Natural killer cell (primary cell): ENCODE measurements at regions not wholly inside any gene's neighbourhood (a gene's known extent, or its start where the extent isn't known, plus 50 kb on each side); places are given as distances from the start of the nearest gene placed in this dataset.

ENCODE experiments used
- ATAC-seq, 3 donors: fragments of 150-1000 bp in 2 of 3; fragments of 200-7000 bp in 1 of 3; cut with Tn5 transposase; 1 replicate in 1 of 3; 2 replicates in 2 of 3; pipeline ENCODE4 v1.10.0; 2021; ENCODE audit warnings: mild to moderate bottlenecking in 2 of 3, moderate library complexity in 2 of 3
- DNase-seq, 2 donors: peaks; one replicate each; pipeline versions ENCODE4 v3.0.0 to v3.0.0-alpha.2; 2013 to 2021; ENCODE audit warnings: mixed read lengths in 1 of 2
- H3K27ac ChIP-seq: one replicate; pipeline ENCODE4 v1.5.1; 2013; ENCODE audit warnings: mild to moderate bottlenecking, low read length
- H3K27me3 ChIP-seq: one replicate; pipeline ENCODE4 v1.6.1; 2013; ENCODE audit warnings: low read length; ENCODE audit not compliant: control insufficient read depth, insufficient read depth
- H3K36me3 ChIP-seq: one replicate; pipeline ENCODE4 v1.6.1; 2013; ENCODE audit warnings: low read length; ENCODE audit not compliant: control insufficient read depth, insufficient read depth
- H3K4me1 ChIP-seq: one replicate; pipeline ENCODE4 v1.6.1; 2013; ENCODE audit warnings: low read length; ENCODE audit not compliant: control insufficient read depth, insufficient read depth
- H3K4me3 ChIP-seq: one replicate; pipeline ENCODE4 v1.5.1; 2013; ENCODE audit warnings: low read length
- H3K9me3 ChIP-seq: one replicate; pipeline ENCODE4 v1.6.1; 2013; ENCODE audit warnings: low read length; ENCODE audit not compliant: control insufficient read depth, insufficient read depth
- H3K27ac Mint-ChIP-seq, 2 donors: one replicate each; pipeline ENCODE4 v1.8.0; 2022; ENCODE audit warnings: mild to moderate bottlenecking in 2 of 2, mixed read lengths in 2 of 2, moderate library complexity in 1 of 2
- H3K27me3 Mint-ChIP-seq, 2 donors: one replicate each; pipeline ENCODE4 v1.8.0; 2022; ENCODE audit warnings: low read depth in 2 of 2, mixed read lengths in 2 of 2
- H3K36me3 Mint-ChIP-seq: one replicate; pipeline ENCODE4 v1.8.0; 2022; ENCODE audit warnings: mixed read lengths
- H3K4me1 Mint-ChIP-seq, 2 donors: one replicate each; pipeline ENCODE4 v1.8.0; 2022; ENCODE audit warnings: mixed read lengths in 2 of 2
- H3K4me3 Mint-ChIP-seq: one replicate; pipeline ENCODE4 v1.8.0; 2022; ENCODE audit warnings: mild to moderate bottlenecking, moderate library complexity, mixed read lengths
- H3K9me3 Mint-ChIP-seq, 2 donors: one replicate each; pipeline ENCODE4 v1.8.0; 2022; ENCODE audit warnings: mixed read lengths in 2 of 2
- CTCF ChIP-seq: fragments of 200-600 bp; IDR thresholded peaks from one replicate; pipeline ENCODE4 v1.8.0; 2022; ENCODE audit warnings: antibody characterized with exemption
- WGBS: methylation state at CpG from one replicate; pipeline ENCODE4 v1.1.7; 2013; ENCODE audit warnings: missing lambda C conversion rate; ENCODE audit not compliant: insufficient coverage; 5-methylcytosine and 5-hydroxymethylcytosine counted together
- intact Hi-C: fragments of 100-400 bp; cut with micrococcal nuclease; formaldehyde crosslinking; loops from one replicate; pipeline ENCODE4 v1.14.2; 2022

DNA sequence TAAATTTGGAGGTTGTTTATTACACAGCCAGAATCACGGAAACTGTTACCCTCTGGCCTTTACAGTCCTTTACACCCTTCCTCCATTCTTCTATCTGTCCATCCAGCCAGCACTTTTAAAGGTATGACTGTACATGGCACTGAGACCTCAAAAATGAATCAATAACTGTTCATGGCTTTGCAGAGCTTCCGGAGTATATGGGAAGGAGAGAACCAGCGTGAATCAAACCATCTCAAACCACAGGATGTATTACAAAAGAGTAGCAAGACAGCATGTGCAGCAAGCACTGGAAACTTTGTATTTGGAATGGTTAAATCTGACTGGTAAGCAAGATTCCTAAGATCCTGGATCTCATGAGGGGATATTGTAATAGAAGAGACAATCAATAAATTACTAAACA lies 228.5 kb upstream of the CASK start:
- 100% methylated on average over 1 of the region's 3 CpGs for WGBS
- Histone ChIP-seq H3K4me1 (no peaks in the 10 kb centered on the region), H3K9me3 (no peaks in the 10 kb centered on the region), H3K27ac (no peak overlapping the region), H3K4me3 (no peak overlapping the region), H3K36me3 (no peaks in the 10 kb centered on the region), H3K27me3 (no peaks in the 10 kb centered on the region)
- Mint-ChIP-seq H3K36me3 (no peaks in the 10 kb centered on the region), H3K4me1 (no peaks in the 10 kb centered on the region), H3K4me3 (no peak overlapping the region), H3K9me3 (no peaks in the 10 kb centered on the region), H3K27ac (no peak overlapping the region), H3K27me3 (no peaks in the 10 kb centered on the region)
- DNase-seq (no peak), ATAC-seq (no peak)
- no peak for TF ChIP-seq CTCF
- intact Hi-C loops: no loop called here

DNA sequence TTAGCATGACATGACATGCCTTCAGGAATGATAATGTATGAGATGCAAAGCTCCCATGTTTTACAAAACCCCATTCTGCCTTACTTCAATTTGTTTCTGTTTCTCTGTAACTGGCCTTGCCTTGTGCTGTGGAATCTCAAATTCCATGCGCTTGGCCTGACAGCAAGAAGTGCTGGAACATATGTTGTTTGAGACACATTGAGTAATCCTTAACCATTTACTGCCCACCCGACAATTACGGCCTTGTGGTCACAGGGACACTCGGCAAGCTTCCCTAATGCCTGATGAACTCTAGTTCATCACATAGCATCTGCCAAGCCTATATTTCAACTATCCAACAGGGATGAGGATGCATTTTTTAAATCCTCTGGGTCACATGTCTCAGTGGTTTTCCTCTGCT lies 226.4 kb upstream of the CASK start:
- intact Hi-C loops: no loop called here
- ATAC-seq (no peak), DNase-seq (no peak)
- no peaks in the 10 kb centered on the region for H3K4me1 ChIP-seq
- TF ChIP-seq CTCF: no peak
- 90% methylated on average over 4 of the region's 4 CpGs for WGBS
- Mint-ChIP-seq H3K9me3 (no peaks in the 10 kb centered on the region), H3K4me1 (no peaks in the 10 kb centered on the region), H3K4me3 (no peak overlapping the region), H3K27me3 (no peaks in the 10 kb centered on the region), H3K36me3 (no peaks in the 10 kb centered on the region), H3K27ac (no peak overlapping the region)
- H3K27ac ChIP-seq: no peak overlapping the region
- H3K9me3 ChIP-seq: no peaks in the 10 kb centered on the region
- no peaks in the 10 kb centered on the region for H3K27me3 ChIP-seq
- H3K36me3 ChIP-seq: no peaks in the 10 kb centered on the region
- H3K4me3 ChIP-seq: no peak overlapping the region

DNA sequence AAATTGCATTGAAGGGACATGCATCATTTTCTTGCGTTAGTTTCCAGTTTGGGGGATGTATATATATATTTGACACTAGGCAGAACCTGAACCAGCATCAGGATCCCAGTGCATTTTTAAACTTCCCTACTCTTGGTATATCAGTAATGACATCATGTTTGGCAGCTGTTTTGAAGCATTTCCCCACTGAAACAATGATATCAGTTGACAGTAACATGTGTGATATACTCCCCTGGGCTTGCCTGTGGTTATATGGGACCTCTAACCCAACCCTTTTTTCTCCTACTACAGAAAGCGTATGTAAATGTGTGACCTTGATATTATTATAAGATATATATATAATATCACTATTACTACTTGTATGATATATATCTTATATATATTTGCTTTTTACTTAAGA lies 225.9 kb upstream of the CASK start:
- no peaks in the 10 kb centered on the region for H3K27me3 Mint-ChIP-seq
- 100% methylated on average over 1 of the region's 2 CpGs for WGBS
- H3K27ac Mint-ChIP-seq: no peak overlapping the region
- no peak overlapping the region for H3K27ac ChIP-seq
- ATAC-seq: no peak
- H3K4me3 Mint-ChIP-seq: no peak overlapping the region
- no peaks in the 10 kb centered on the region for H3K4me1 Mint-ChIP-seq
- TF ChIP-seq CTCF: no peak
- H3K4me3 ChIP-seq: no peak overlapping the region
- no peaks in the 10 kb centered on the region for H3K36me3 ChIP-seq
- H3K4me1 ChIP-seq: no peaks in the 10 kb centered on the region
- H3K9me3 Mint-ChIP-seq: no peaks in the 10 kb centered on the region
- H3K9me3 ChIP-seq: no peaks in the 10 kb centered on the region
- DNase-seq: no peak
- no peaks in the 10 kb centered on the region for H3K36me3 Mint-ChIP-seq
- no peaks in the 10 kb centered on the region for H3K27me3 ChIP-seq
- intact Hi-C loops: no loop called here

GRCh38 chrX:42143866-42144592 lies 220.7 kb upstream of the CASK start:
- Histone ChIP-seq H3K27ac (no peak overlapping the region), H3K36me3 (no peaks in the 10 kb centered on the region), H3K9me3 (no peaks in the 10 kb centered on the region), H3K4me1 (no peaks in the 10 kb centered on the region), H3K4me3 (no peak overlapping the region), H3K27me3 (no peaks in the 10 kb centered on the region)
- Mint-ChIP-seq H3K27me3 (peaks cover 0 to 14% of the 10 kb centered on the region in 2 donors), H3K36me3 (peaks cover 9% of the 10 kb centered on the region), H3K27ac (no peak overlapping the region), H3K9me3 (no peaks in the 10 kb centered on the region), H3K4me3 (no peak overlapping the region), H3K4me1 (no peaks in the 10 kb centered on the region)
- DNase-seq (no peak), ATAC-seq (no peak)
- intact Hi-C loops: no loop called here
- no peak for TF ChIP-seq CTCF
- WGBS: 69% methylated on average over 4 of the region's 5 CpGs
